ENCODE measurements at regions not wholly inside any gene's neighbourhood (a gene's known extent, or its start where the extent isn't known, plus 50 kb on each side); places are given as distances from the start of the nearest gene placed in this dataset.

DNA sequence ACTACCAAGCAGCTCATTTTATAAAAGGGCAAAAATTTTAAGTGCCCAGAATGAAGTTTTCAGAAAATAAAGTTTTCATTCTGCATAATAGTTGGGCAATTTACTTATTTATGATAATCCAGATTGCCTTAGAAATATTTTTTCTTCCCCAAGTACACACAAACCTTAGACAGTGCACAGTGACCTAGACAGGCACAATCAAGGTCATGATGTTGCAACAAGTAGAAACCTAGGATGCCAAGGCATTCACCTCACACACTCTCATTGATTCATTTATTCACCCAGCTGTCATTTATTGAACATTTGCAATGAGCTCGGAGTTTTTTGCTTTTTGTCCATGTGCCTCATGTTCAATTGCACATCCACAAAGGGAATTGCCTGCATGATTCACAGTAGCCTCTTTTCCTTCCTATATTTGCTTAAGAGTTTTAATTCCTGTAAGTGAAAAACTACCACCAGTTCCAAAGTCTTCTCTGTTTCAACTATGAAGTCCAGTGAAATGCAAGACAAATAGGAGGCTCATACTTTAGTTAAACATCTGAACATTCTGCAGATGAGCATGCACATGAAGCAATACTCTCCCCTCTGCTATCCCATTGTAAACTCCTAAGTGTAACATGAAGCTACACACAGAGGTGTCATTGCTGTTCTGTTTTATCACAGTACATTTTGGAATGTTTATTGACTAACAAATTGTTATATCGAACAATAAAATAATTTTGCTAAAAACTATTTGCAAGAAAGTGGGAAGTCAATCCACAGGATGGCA is 122.9 kb downstream of the HINT1 start:
- Histone ChIP-seq H3K27ac (no peak overlapping the region), H3K4me3 (no peak overlapping the region), H3K27me3 (no peaks in the 10 kb centered on the region), H3K36me3 (no peaks in the 10 kb centered on the region), H3K9me3 (no peaks in the 10 kb centered on the region), H3K4me1 (no peaks in the 10 kb centered on the region)
- no peak for DNase-seq
- no peak for TF ChIP-seq POLR2A (IDR thresholded peaks at IDR 0.05)
- TF ChIP-seq, protein P1, sequence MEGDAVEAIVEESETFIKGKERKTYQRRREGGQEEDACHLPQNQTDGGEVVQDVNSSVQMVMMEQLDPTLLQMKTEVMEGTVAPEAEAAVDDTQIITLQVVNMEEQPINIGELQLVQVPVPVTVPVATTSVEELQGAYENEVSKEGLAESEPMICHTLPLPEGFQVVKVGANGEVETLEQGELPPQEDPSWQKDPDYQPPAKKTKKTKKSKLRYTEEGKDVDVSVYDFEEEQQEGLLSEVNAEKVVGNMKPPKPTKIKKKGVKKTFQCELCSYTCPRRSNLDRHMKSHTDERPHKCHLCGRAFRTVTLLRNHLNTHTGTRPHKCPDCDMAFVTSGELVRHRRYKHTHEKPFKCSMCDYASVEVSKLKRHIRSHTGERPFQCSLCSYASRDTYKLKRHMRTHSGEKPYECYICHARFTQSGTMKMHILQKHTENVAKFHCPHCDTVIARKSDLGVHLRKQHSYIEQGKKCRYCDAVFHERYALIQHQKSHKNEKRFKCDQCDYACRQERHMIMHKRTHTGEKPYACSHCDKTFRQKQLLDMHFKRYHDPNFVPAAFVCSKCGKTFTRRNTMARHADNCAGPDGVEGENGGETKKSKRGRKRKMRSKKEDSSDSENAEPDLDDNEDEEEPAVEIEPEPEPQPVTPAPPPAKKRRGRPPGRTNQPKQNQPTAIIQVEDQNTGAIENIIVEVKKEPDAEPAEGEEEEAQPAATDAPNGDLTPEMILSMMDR (IDR thresholded peaks at IDR 0.05): no peak

DNA sequence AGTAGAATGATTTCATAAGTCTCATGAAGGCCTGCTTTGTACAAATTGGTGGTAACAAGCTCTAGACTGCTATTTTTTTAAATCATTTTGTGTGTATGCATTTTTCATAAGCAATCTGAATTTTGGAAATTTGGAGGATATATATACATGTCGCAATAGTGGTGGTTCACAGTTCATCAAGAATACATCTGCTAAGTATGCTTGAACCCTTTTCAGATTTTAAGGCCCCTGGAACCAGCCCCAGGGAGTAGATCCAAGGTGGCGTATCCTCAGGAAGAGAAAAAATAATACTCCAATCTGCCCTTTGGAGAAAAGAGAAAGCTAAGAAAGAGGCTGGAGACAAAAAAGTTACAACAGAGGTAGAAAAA is 141.6 kb downstream of the HINT1 start:
- TF ChIP-seq, protein P1 (IDR thresholded peaks at IDR 0.05): no peak
- TF ChIP-seq POLR2A (IDR thresholded peaks at IDR 0.05): no peak
- Histone ChIP-seq H3K4me3 (no peak overlapping the region), H3K4me1 (no peaks in the 10 kb centered on the region), H3K27ac (no peak overlapping the region), H3K36me3 (no peaks in the 10 kb centered on the region), H3K27me3 (no peaks in the 10 kb centered on the region), H3K9me3 (no peaks in the 10 kb centered on the region)
- no peak for DNase-seq

DNA sequence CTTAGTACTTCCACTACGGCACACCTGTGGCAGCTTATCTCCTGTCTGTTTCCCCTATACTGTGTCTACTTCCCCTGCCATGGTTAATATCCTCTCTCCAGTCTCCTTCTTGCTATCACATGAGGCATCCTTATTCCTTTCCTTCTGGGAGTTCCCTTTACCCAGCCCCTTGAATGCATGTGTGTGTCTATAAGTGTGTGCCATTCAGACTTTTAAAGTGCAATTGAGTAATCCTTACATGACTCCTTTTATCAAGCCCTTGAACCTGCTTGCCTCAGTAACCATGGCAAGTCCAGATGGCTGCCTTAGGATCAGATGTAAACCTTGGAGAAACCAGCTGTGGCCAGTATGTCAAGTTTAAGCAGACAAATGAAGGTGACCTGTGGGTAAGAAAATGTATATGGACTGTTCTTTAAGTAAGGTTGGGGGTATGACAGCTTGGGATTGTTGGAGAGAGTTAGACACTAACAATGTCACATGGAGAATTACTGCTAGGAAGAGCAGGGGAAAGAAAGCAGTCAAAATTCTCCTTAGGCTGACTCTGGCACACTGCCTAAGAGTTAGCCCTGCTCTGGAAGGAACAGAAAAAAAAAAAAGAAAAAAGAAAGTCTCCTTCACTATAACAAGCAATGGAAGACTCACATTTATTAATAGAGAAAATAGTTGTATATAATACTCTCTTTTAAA is 142.1 kb downstream of the HINT1 start:
- no peaks in the 10 kb centered on the region for H3K4me1 ChIP-seq
- H3K27me3 ChIP-seq: no peaks in the 10 kb centered on the region
- no peaks in the 10 kb centered on the region for H3K36me3 ChIP-seq
- no peak for DNase-seq
- H3K9me3 ChIP-seq: no peaks in the 10 kb centered on the region
- H3K4me3 ChIP-seq: no peak overlapping the region
- H3K27ac ChIP-seq: no peak overlapping the region
- TF ChIP-seq, protein P1 (IDR thresholded peaks at IDR 0.05): no peak
- no peak for TF ChIP-seq POLR2A (IDR thresholded peaks at IDR 0.05)

DNA sequence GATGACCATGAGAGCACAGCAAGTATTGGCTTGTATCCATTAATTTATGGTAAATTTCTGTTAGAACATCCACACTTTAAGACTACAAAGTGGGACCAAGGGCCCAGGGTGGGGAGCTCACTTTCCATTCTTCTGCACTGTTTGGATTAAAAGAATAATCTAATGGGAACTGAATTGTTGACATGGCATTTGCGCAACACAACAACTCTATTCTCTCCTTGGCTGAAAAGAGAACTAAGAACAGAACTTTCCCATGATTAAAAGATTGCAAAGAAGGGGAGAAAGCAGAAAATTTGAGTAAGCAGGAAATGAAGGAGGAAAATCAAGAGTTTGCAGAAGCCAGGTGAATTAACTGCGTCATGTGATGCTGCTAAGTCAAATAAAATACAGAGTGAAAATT is 143.4 kb downstream of the HINT1 start:
- H3K36me3 ChIP-seq: no peaks in the 10 kb centered on the region
- no peak for DNase-seq
- no peak overlapping the region for H3K4me3 ChIP-seq
- TF ChIP-seq POLR2A (IDR thresholded peaks at IDR 0.05): no peak
- TF ChIP-seq, protein P1 (IDR thresholded peaks at IDR 0.05): no peak
- no peaks in the 10 kb centered on the region for H3K27me3 ChIP-seq
- no peak overlapping the region for H3K27ac ChIP-seq
- H3K9me3 ChIP-seq: no peaks in the 10 kb centered on the region
- no peaks in the 10 kb centered on the region for H3K4me1 ChIP-seq

DNA sequence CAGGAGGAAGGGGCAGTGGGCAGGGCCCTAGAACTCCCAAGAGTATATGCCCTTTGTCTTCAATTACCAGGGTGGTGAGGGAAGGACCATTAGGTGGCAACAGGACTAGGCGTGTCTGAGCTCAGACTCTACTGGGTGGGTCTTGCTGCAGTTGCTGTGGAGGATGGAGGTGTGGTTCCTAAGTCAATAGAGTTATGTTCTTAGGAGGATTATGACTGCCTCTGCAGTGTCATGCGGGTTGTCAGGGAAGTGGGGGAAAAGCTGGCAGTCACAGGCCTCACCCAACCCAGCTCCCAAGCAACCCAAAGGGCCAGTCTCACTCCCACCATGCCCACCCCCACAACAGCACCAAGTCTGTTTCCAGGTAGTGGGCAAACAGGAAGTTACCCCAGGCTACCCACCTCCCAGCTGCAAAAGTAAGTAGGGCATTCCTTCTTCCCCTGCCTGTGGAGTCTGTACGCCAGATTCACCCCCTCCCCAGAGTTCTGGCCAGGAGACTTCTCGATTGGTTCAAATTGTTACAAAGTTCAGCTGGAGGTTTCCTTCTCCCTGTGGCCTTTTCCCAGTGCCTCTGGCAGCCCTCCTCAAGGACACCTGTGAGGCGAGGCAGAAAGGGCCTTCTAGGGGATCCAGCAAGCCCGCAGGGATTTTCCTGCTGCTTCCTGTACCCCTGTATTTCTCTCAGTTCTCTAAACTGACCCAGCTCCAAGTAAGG is 145.3 kb downstream of the HINT1 start:
- TF ChIP-seq, protein P1 (IDR thresholded peaks at IDR 0.05): peak in 2 of 6 experiments; percentile 18 to 25
- no peak for TF ChIP-seq POLR2A (IDR thresholded peaks at IDR 0.05)
- no peaks in the 10 kb centered on the region for H3K4me1 ChIP-seq
- DNase-seq: peak in 2 of 3 donors; percentile 58 to 62
- peak overlapping the region in 2 of 4 donors; percentile 13 to 34 for H3K27ac ChIP-seq
- H3K9me3 ChIP-seq: no peaks in the 10 kb centered on the region
- H3K36me3 ChIP-seq: no peaks in the 10 kb centered on the region
- H3K27me3 ChIP-seq: no peaks in the 10 kb centered on the region
- no peak overlapping the region for H3K4me3 ChIP-seq
